ENCODE measurements at regions not wholly inside any gene's neighbourhood (a gene's known extent, or its start where the extent isn't known, plus 50 kb on each side); places are given as distances from the start of the nearest gene placed in this dataset.

DNA sequence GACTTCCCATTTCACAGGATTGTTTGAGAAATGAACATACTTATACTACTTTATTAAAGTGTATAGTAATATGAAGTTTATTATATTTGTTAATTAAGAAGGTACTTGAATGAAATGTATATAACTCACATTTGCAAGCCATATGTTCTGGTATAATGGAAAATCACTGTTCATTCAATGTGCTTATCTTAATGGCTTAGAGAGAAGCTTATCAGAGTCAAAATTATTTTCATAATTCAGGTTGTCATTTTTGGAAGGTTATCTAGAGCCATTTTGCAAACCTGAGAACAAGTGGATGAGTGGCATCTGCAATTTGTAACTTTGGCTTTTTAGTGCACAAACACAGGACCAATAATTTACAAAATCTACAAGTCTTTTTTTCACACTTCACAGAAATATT is 621.0 kb downstream of the ARL4A start:
- Histone ChIP-seq H3K9ac (ENCODE audit: low read depth, low read length) (no peak overlapping the region), H3K4me2 (ENCODE audit: insufficient read depth, low read length) (no peak overlapping the region), H3K9me3 (ENCODE audit: insufficient read depth, low read length, severe bottlenecking) (peaks cover 15% of the 10 kb centered on the region), H2AFZ (ENCODE audit: low read depth, low read length) (no peak overlapping the region), H3K4me1 (ENCODE audit: insufficient read depth, low read length) (no peaks in the 10 kb centered on the region), H3K36me3 (ENCODE audit: insufficient read depth, low read length) (no peaks in the 10 kb centered on the region), H3K4me3 (ENCODE audit: low read depth in 1 of 2, low read length in 2 of 2) (no peak overlapping the region), H3K27ac (ENCODE audit: low read length) (no peak overlapping the region), H4K20me1 (ENCODE audit: insufficient read depth, low read length) (no peaks in the 10 kb centered on the region), H3K27me3 (ENCODE audit: insufficient read depth, low read length, poor library complexity) (no peaks in the 10 kb centered on the region), H3K79me2 (ENCODE audit: insufficient read depth, low read length) (no peaks in the 10 kb centered on the region)
- DNase-seq (no peak), ATAC-seq (ENCODE audit: insufficient read depth, low read depth) (no peak)
- no peak for TF ChIP-seq EZH2 (IDR thresholded peaks at IDR 0.05; ENCODE audit: borderline replicate concordance, low read depth, low read length, severe bottlenecking)
- TF ChIP-seq, protein P1, sequence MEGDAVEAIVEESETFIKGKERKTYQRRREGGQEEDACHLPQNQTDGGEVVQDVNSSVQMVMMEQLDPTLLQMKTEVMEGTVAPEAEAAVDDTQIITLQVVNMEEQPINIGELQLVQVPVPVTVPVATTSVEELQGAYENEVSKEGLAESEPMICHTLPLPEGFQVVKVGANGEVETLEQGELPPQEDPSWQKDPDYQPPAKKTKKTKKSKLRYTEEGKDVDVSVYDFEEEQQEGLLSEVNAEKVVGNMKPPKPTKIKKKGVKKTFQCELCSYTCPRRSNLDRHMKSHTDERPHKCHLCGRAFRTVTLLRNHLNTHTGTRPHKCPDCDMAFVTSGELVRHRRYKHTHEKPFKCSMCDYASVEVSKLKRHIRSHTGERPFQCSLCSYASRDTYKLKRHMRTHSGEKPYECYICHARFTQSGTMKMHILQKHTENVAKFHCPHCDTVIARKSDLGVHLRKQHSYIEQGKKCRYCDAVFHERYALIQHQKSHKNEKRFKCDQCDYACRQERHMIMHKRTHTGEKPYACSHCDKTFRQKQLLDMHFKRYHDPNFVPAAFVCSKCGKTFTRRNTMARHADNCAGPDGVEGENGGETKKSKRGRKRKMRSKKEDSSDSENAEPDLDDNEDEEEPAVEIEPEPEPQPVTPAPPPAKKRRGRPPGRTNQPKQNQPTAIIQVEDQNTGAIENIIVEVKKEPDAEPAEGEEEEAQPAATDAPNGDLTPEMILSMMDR (IDR thresholded peaks at IDR 0.05; ENCODE audit: borderline replicate concordance, extremely low read depth, low read length, poor library complexity, severe bottlenecking): no peak

DNA sequence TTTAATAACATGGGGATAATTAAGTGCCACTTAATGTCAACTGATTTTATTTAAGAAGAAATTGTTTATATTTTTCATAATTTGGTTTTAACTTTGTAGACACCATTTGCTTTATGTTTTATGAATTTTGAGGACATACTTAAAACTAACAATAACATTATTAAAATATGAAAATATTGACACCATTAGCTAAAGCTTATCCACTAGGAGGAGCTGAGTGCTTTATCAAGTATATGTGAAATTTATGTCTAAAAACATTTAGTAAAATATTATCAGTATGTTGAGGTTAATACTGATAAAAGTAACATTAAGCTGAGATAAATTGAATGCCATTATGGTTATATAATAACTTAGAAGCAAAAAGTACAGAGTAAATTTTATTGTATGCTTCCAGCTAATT is 622.1 kb downstream of the ARL4A start:
- Histone ChIP-seq H3K4me3 (ENCODE audit: low read depth in 1 of 2, low read length in 2 of 2) (no peak overlapping the region), H4K20me1 (ENCODE audit: insufficient read depth, low read length) (no peaks in the 10 kb centered on the region), H3K36me3 (ENCODE audit: insufficient read depth, low read length) (no peaks in the 10 kb centered on the region), H3K4me1 (ENCODE audit: insufficient read depth, low read length) (no peaks in the 10 kb centered on the region), H3K79me2 (ENCODE audit: insufficient read depth, low read length) (no peaks in the 10 kb centered on the region), H3K27ac (ENCODE audit: low read length) (no peak overlapping the region), H3K27me3 (ENCODE audit: insufficient read depth, low read length, poor library complexity) (no peaks in the 10 kb centered on the region), H3K4me2 (ENCODE audit: insufficient read depth, low read length) (no peak overlapping the region), H3K9ac (ENCODE audit: low read depth, low read length) (no peak overlapping the region), H2AFZ (ENCODE audit: low read depth, low read length) (no peak overlapping the region), H3K9me3 (ENCODE audit: insufficient read depth, low read length, severe bottlenecking) (peaks cover 15% of the 10 kb centered on the region)
- no peak for DNase-seq
- no peak for TF ChIP-seq EZH2 (IDR thresholded peaks at IDR 0.05; ENCODE audit: borderline replicate concordance, low read depth, low read length, severe bottlenecking)
- TF ChIP-seq, protein P1 (IDR thresholded peaks at IDR 0.05; ENCODE audit: borderline replicate concordance, extremely low read depth, low read length, poor library complexity, severe bottlenecking): no peak
- ATAC-seq (ENCODE audit: insufficient read depth, low read depth): no peak

DNA sequence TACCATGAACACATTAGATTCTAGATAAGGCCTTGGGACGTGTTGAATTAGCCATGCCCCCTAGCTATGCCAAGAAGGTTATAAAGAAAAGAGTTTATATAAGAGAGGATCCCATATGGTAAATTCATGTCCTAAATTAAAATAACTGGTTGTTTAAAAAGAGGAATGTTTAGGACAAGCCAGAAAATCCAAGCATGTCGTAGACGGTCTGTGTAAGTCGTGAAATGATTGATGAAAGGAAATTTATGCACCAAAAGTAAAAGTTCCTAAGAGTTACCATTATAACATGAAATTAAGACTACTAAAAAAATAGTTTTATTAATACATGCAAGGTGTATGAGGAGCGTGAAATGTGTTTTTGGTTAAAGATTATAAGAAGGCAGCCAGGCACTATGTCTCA is 624.9 kb downstream of the ARL4A start:
- TF ChIP-seq, protein P1 (IDR thresholded peaks at IDR 0.05; ENCODE audit: borderline replicate concordance, extremely low read depth, low read length, poor library complexity, severe bottlenecking): no peak
- no peak for TF ChIP-seq EZH2 (IDR thresholded peaks at IDR 0.05; ENCODE audit: borderline replicate concordance, low read depth, low read length, severe bottlenecking)
- no peak overlapping the region for H3K9ac ChIP-seq (ENCODE audit: low read depth, low read length)
- no peaks in the 10 kb centered on the region for H3K36me3 ChIP-seq (ENCODE audit: insufficient read depth, low read length)
- H3K4me1 ChIP-seq (ENCODE audit: insufficient read depth, low read length): no peaks in the 10 kb centered on the region
- H3K27me3 ChIP-seq (ENCODE audit: insufficient read depth, low read length, poor library complexity): no peaks in the 10 kb centered on the region
- peaks cover 15% of the 10 kb centered on the region for H3K9me3 ChIP-seq (ENCODE audit: insufficient read depth, low read length, severe bottlenecking)
- no peak overlapping the region for H3K4me3 ChIP-seq (ENCODE audit: low read depth in 1 of 2, low read length in 2 of 2)
- H4K20me1 ChIP-seq (ENCODE audit: insufficient read depth, low read length): no peaks in the 10 kb centered on the region
- no peak for ATAC-seq (ENCODE audit: insufficient read depth, low read depth)
- DNase-seq: peak; percentile 24
- H3K27ac ChIP-seq (ENCODE audit: low read length): no peak overlapping the region
- no peaks in the 10 kb centered on the region for H3K79me2 ChIP-seq (ENCODE audit: insufficient read depth, low read length)
- H2AFZ ChIP-seq (ENCODE audit: low read depth, low read length): no peak overlapping the region
- H3K4me2 ChIP-seq (ENCODE audit: insufficient read depth, low read length): no peak overlapping the region

DNA sequence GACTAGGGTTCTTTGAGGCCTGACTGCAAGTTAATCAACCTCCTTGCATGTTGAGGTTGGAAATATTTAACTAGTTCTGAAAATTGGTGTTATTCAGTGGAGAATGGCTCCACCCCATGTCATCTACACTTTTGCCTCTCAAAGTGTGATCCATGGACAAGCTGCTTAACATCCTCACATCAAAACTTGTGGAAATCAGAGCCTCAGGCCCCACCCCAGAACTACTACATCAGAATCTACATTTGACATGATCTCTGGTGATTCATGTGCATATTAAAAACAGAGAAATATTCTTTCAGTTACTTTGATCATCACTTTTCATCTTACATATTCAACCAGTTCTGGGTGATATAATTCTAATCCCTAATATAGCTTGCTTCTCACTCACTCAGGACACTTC is 632.9 kb downstream of the ARL4A start:
- TF ChIP-seq, protein P1 (IDR thresholded peaks at IDR 0.05; ENCODE audit: borderline replicate concordance, extremely low read depth, low read length, poor library complexity, severe bottlenecking): no peak
- TF ChIP-seq EZH2 (IDR thresholded peaks at IDR 0.05; ENCODE audit: borderline replicate concordance, low read depth, low read length, severe bottlenecking): no peak
- no peak for DNase-seq
- Histone ChIP-seq H4K20me1 (ENCODE audit: insufficient read depth, low read length) (no peaks in the 10 kb centered on the region), H3K4me1 (ENCODE audit: insufficient read depth, low read length) (no peaks in the 10 kb centered on the region), H3K79me2 (ENCODE audit: insufficient read depth, low read length) (no peaks in the 10 kb centered on the region), H3K4me2 (ENCODE audit: insufficient read depth, low read length) (no peak overlapping the region), H3K4me3 (ENCODE audit: low read depth in 1 of 2, low read length in 2 of 2) (no peak overlapping the region), H2AFZ (ENCODE audit: low read depth, low read length) (no peak overlapping the region), H3K27me3 (ENCODE audit: insufficient read depth, low read length, poor library complexity) (no peaks in the 10 kb centered on the region), H3K36me3 (ENCODE audit: insufficient read depth, low read length) (no peaks in the 10 kb centered on the region), H3K27ac (ENCODE audit: low read length) (no peak overlapping the region), H3K9ac (ENCODE audit: low read depth, low read length) (no peak overlapping the region), H3K9me3 (ENCODE audit: insufficient read depth, low read length, severe bottlenecking) (peaks cover 3% of the 10 kb centered on the region)
- ATAC-seq (ENCODE audit: insufficient read depth, low read depth): no peak

Measured in DND-41 (cell line).